Ovary (tissue), 7 donors: ENCODE measurements at regions not wholly inside any gene's neighbourhood (a gene's known extent, or its start where the extent isn't known, plus 50 kb on each side); places are given as distances from the start of the nearest gene placed in this dataset.

Experiments used
- DNase-seq, 5 donors: peaks; one replicate each; pipeline ENCODE4 v3.0.0-alpha.2; 2019 to 2020
- H3K27ac ChIP-seq, 2 donors: fragments of 200-600 bp; one replicate each; pipeline versions ENCODE4 v1.5.1 to v1.8.0; 2019 to 2022
- H3K27me3 ChIP-seq: fragments of 200-600 bp; one replicate; pipeline ENCODE4 v1.8.0; 2022
- H3K36me3 ChIP-seq: fragments of 200-600 bp; sonication (generic); one replicate; pipeline ENCODE4 v1.5.1; 2019
- H3K4me1 ChIP-seq: one replicate; pipeline ENCODE4 v1.8.1; 2013; ENCODE audit warnings: mild to moderate bottlenecking, moderate library complexity; ENCODE audit not compliant: insufficient read depth
- H3K4me3 ChIP-seq: fragments of 200-600 bp; sonication (generic); one replicate; pipeline ENCODE4 v1.5.1; 2017
- H3K9me3 ChIP-seq, 2 donors: fragments of 200-600 bp in 1 of 2; sonication (generic) in 1 of 2; one replicate each; pipeline versions ENCODE4 v1.5.1 to v1.8.1; 2013 to 2019; ENCODE audit warnings: mild to moderate bottlenecking in 1 of 2, moderate library complexity in 1 of 2
- CTCF ChIP-seq, 3 donors: fragments of 450-650 bp in 2 of 3; fragments of 200-600 bp in 1 of 3; IDR thresholded peaks; one replicate each; pipeline versions ENCODE4 v1.5.1 to v1.8.0; 2016 to 2022; ENCODE audit warnings: antibody characterized with exemption in 3 of 3, mild to moderate bottlenecking in 1 of 3
- EP300 ChIP-seq: sonication (generic); formaldehyde crosslinking; IDR thresholded peaks from one replicate; pipeline ENCODE4 v1.6.1; 2017; ENCODE audit warnings: antibody characterized with exemption
- POLR2A ChIP-seq: fragments of 450-650 bp; IDR thresholded peaks from one replicate; pipeline ENCODE4 v1.6.1; 2017; ENCODE audit warnings: antibody characterized with exemption, mild to moderate bottlenecking, moderate library complexity
- WGBS, 3 donors: extraction: QIAGEN DNeasy Blood & Tissue Kit in 1 of 3; methylation state at CpG; one replicate each; pipeline versions ENCODE4 v1.1.5 to v1.1.7; 2013 to 2017; 5-methylcytosine and 5-hydroxymethylcytosine counted together
- intact Hi-C, 4 donors: fragments of 100-400 bp; cut with DNase I; formaldehyde crosslinking; loops; one replicate each; pipeline versions ENCODE4 v1.11.0 to v1.15.1; 2022 to 2023
- donor health status: DM: no; HTN: no; CAD: no; lungs with moderate emphysema.
- donor health status: DM: no; HTN: no; CAD: no.
- donor health status: Bipolar disorder and iron deficiency.
- donor health status: DM: no; HTN: no; CAD: no.
- donor health status: DM: yes; HTN: yes; CAD: no.

- Histone ChIP-seq H3K27ac (no peak overlapping the region), H3K36me3 (no peaks in the 10 kb centered on the region), H3K4me1 (no peaks in the 10 kb centered on the region), H3K27me3 (no peaks in the 10 kb centered on the region), H3K9me3 (peaks cover 0 to 4% of the 10 kb centered on the region in 2 donors), H3K4me3 (no peak overlapping the region)
- WGBS, 3 donors = 56 to 67% (median 61%) methylated on average over 3 of the region's 3 CpGs
- TF ChIP-seq CTCF (IDR thresholded peaks at IDR 0.05) (no peak), POLR2A (no peak), EP300 (no peak)
- intact Hi-C loops = no loop called here
- DNase-seq = no peak
Observed at GRCh38 chr2:15866563-15867193, 73.7 kb upstream of the MYCN start.

- Histone ChIP-seq H3K9me3 (peaks cover 0 to 4% of the 10 kb centered on the region in 2 donors), H3K4me1 (no peaks in the 10 kb centered on the region), H3K27ac (no peak overlapping the region), H3K4me3 (no peak overlapping the region), H3K36me3 (no peaks in the 10 kb centered on the region), H3K27me3 (no peaks in the 10 kb centered on the region)
- TF ChIP-seq POLR2A (no peak), EP300 (no peak), CTCF (IDR thresholded peaks at IDR 0.05) (no peak)
- no peak for DNase-seq
- 86 to 93% (median 92%) methylated on average over 8 of the region's 8 CpGs for WGBS, 3 donors
- intact Hi-C loops = no loop called here
Observed at GRCh38 chr2:15867194-15868171, 72.9 kb upstream of the MYCN start.

- Histone ChIP-seq H3K9me3 (peaks cover 0 to 4% of the 10 kb centered on the region in 2 donors), H3K36me3 (no peaks in the 10 kb centered on the region), H3K4me3 (no peak overlapping the region), H3K27ac (no peak overlapping the region), H3K27me3 (no peaks in the 10 kb centered on the region), H3K4me1 (no peaks in the 10 kb centered on the region)
- intact Hi-C loops = no loop called here
- WGBS, 3 donors = 89 to 96% (median 94%) methylated on average over 1 of the region's 1 CpG
- TF ChIP-seq CTCF (IDR thresholded peaks at IDR 0.05) = no peak
- no peak for TF ChIP-seq EP300
- TF ChIP-seq POLR2A = no peak
- DNase-seq = no peak
Observed at GRCh38 chr2:15868186-15868585, 72.2 kb upstream of the MYCN start.

- H3K9me3 ChIP-seq = peaks cover 0 to 4% of the 10 kb centered on the region in 2 donors
- H3K4me1 ChIP-seq = no peaks in the 10 kb centered on the region
- no peak for TF ChIP-seq CTCF (IDR thresholded peaks at IDR 0.05)
- TF ChIP-seq POLR2A = no peak
- no peak for TF ChIP-seq EP300
- H3K27ac ChIP-seq = no peak overlapping the region
- intact Hi-C loops = no loop called here
- 93 to 96% (median 94%) methylated on average over 2 of the region's 2 CpGs for WGBS, 3 donors
- DNase-seq = no peak
- no peak overlapping the region for H3K4me3 ChIP-seq
- no peaks in the 10 kb centered on the region for H3K36me3 ChIP-seq
- H3K27me3 ChIP-seq = no peaks in the 10 kb centered on the region
Observed at GRCh38 chr2:15868704-15869103, 71.6 kb upstream of the MYCN start.
